ENCODE measurements at regions not wholly inside any gene's neighbourhood (a gene's known extent, or its start where the extent isn't known, plus 50 kb on each side); places are given as distances from the start of the nearest gene placed in this dataset.

GRCh38 chr12:16688200-16688599 is 82.2 kb upstream of the LMO3 start:
- TF ChIP-seq CTCF (IDR thresholded peaks at IDR 0.05; ENCODE audit: low read depth, low read length, poor library complexity, severe bottlenecking): no peak
- TF ChIP-seq EZH2phosphoT487 (IDR thresholded peaks at IDR 0.05; ENCODE audit: borderline replicate concordance, low read length): no peak
